ENCODE measurements at regions not wholly inside any gene's neighbourhood (a gene's known extent, or its start where the extent isn't known, plus 50 kb on each side); places are given as distances from the start of the nearest gene placed in this dataset.

DNA sequence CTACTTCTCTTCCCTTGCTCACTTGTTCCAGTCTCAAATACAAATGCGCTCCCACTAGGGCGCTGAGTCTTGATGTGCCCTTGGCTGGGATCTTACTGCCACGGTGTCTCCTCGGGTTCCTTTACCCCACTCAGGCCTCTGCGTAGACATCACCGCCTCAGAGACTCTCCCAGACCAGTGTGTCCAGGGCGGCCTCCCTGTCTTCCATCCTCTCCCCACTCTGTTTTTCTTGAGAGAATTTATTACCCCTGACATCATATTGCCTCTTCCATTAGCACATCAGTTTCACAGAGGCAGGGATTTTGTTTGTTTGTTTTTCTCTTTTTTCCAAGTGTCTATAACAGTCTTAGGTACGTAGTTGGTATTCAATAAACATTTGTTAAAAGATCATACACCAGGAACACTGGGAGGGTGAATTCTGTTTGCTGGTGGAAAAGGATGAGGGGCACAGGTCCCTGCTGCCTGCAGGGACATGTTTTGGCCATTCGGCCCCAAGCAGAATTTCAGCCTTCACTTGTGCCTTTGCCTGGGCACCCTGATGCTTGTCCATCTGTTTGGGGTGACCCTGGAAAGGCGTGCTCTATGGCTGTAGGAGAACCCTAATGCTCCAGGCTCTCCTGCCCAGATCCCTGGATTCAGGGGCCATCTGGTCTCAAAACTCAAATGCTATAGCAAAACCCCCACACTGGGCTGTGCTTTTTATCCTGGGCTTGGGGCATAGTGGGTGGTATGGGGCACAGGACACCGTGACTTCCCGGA, 55.0 kb downstream of the RPL37A start:
- no peak for ATAC-seq (ENCODE audit: insufficient number of reproducible peaks, low FRiP score, low read depth)
- H3K27ac ChIP-seq = peak overlapping the region; percentile 77 to 90

DNA sequence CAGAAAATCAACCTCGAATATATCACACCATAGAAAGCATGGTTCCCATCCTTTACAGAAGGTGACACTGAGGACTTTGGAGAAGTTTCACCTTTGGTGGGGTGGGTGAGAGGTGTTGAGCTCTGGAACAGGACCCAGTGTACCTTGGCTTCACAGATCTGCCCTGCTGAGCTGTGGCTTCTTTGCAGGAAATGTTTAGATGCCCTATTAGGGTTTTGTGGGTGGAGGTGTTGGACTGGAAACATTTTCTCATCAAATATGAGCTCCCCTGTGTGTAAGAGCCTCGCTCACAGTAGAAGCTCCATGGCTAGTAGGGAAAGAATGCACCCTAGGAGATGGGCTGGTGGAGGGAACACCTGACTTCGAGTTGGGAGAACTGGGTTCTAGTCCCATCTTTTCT, 55.6 kb downstream of the RPL37A start:
- Histone ChIP-seq H3K4me3 (no peak overlapping the region), H3K9me3 (no peaks in the 10 kb centered on the region), H3K27ac (peak overlapping the region; percentile 77 to 79), H3K36me3 (no peaks in the 10 kb centered on the region), H3K4me1 (ENCODE audit: control insufficient read depth in 1 of 2, low read depth in 2 of 2) (peaks cover 35 to 97% of the 10 kb centered on the region in 2 donors), H3K27me3 (replicated peaks; ENCODE audit: insufficient read depth) (no peaks in the 10 kb centered on the region)
- TF ChIP-seq, protein P1, sequence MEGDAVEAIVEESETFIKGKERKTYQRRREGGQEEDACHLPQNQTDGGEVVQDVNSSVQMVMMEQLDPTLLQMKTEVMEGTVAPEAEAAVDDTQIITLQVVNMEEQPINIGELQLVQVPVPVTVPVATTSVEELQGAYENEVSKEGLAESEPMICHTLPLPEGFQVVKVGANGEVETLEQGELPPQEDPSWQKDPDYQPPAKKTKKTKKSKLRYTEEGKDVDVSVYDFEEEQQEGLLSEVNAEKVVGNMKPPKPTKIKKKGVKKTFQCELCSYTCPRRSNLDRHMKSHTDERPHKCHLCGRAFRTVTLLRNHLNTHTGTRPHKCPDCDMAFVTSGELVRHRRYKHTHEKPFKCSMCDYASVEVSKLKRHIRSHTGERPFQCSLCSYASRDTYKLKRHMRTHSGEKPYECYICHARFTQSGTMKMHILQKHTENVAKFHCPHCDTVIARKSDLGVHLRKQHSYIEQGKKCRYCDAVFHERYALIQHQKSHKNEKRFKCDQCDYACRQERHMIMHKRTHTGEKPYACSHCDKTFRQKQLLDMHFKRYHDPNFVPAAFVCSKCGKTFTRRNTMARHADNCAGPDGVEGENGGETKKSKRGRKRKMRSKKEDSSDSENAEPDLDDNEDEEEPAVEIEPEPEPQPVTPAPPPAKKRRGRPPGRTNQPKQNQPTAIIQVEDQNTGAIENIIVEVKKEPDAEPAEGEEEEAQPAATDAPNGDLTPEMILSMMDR (IDR thresholded peaks at IDR 0.05) = no peak
- DNase-seq (ENCODE audit: low spot score) (no peak), ATAC-seq (ENCODE audit: insufficient number of reproducible peaks, low FRiP score, low read depth) (no peak)

More for the DNA sequence above, 55.0 kb downstream of the RPL37A start:
- no peaks in the 10 kb centered on the region for H3K9me3 ChIP-seq
- TF ChIP-seq, protein P1 (IDR thresholded peaks at IDR 0.05) = no peak
- no peak for DNase-seq (ENCODE audit: low spot score)
- H3K4me3 ChIP-seq = no peak overlapping the region
- no peaks in the 10 kb centered on the region for H3K36me3 ChIP-seq
- no peaks in the 10 kb centered on the region for H3K27me3 ChIP-seq (replicated peaks; ENCODE audit: insufficient read depth)
- peaks cover 36 to 97% of the 10 kb centered on the region in 2 donors for H3K4me1 ChIP-seq (ENCODE audit: control insufficient read depth in 1 of 2, low read depth in 2 of 2)

DNA sequence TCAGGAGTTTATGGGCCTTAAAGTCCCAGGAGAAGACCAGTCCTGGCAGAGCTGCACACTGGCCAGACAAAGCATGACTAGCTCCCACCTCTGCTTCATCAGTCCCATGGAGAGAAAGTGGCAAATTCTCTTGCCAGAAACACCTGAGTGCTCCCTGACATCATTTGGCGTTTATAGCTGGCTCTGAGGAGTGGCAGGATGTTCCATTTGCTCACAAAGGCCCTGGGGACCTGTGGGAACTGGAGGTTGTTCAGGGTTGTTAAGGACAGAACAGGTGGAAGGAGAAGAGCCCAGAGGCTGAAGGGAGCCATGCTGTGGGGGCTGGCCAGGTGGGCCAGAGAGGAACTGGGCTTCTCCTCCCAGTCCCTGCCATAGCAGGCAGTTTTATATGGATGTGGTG, 56.1 kb downstream of the RPL37A start:
- ATAC-seq (ENCODE audit: insufficient number of reproducible peaks, low FRiP score, low read depth) (no peak), DNase-seq (ENCODE audit: low spot score) (no peak)
- TF ChIP-seq, protein P1 (IDR thresholded peaks at IDR 0.05) = no peak
- no peaks in the 10 kb centered on the region for H3K9me3 ChIP-seq
- peak overlapping the region; percentile 77 to 79 for H3K27ac ChIP-seq
- H3K36me3 ChIP-seq = no peaks in the 10 kb centered on the region
- H3K4me1 ChIP-seq (ENCODE audit: control insufficient read depth in 1 of 2, low read depth in 2 of 2) = peaks cover 35 to 97% of the 10 kb centered on the region in 2 donors
- no peaks in the 10 kb centered on the region for H3K27me3 ChIP-seq (replicated peaks; ENCODE audit: insufficient read depth)
- no peak overlapping the region for H3K4me3 ChIP-seq

DNA sequence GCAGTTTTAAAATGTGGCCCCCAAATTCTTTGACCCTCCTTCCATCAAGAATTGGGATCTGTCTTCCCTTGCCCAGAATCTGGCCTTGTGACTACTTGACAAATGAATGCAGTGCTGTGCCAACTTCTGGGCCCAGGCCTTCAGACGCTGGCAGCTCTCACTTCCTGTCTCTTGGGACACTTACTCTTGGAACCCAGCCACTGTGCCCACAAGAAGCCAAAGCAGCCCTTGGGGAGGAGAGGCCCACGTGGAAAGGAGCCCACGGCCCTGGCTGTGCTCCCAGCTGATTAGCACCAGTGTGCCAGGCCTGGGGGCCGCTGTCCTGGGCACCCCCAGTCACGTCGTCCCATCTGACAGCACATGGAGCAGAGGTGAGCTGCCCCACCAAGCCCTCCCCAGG, 56.6 kb downstream of the RPL37A start:
- H3K9me3 ChIP-seq = no peaks in the 10 kb centered on the region
- no peak overlapping the region for H3K4me3 ChIP-seq
- no peaks in the 10 kb centered on the region for H3K27me3 ChIP-seq (replicated peaks; ENCODE audit: insufficient read depth)
- peak overlapping the region; percentile 77 to 79 for H3K27ac ChIP-seq
- H3K4me1 ChIP-seq (ENCODE audit: control insufficient read depth in 1 of 2, low read depth in 2 of 2) = peaks cover 35 to 94% of the 10 kb centered on the region in 2 donors
- H3K36me3 ChIP-seq = no peaks in the 10 kb centered on the region
- DNase-seq (ENCODE audit: low spot score) (peak; percentile 64), ATAC-seq (ENCODE audit: insufficient number of reproducible peaks, low FRiP score, low read depth) (peak; percentile 69)
- TF ChIP-seq, protein P1 (IDR thresholded peaks at IDR 0.05) = no peak

DNA sequence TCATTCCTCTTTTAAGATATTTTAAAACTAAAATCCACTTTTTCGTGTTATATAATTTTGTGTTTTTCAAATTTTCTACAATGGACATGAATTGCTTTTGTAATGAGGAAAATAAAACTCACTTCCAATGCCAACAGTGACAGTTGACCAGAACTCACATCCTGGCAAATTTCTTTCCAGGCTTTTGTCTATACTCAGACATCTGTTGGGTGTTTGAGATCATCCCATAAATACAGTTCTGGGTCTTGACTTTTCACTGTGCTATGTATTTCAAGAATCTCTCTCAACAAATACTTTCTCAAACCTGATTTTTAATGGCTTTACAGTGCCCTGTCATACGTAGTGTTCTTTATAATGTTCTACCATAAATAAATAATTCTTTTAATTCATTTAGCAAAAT, 57.6 kb downstream of the RPL37A start:
- no peak for ATAC-seq (ENCODE audit: insufficient number of reproducible peaks, low FRiP score, low read depth)
- no peaks in the 10 kb centered on the region for H3K9me3 ChIP-seq
- peak overlapping the region; percentile 55 to 77 for H3K27ac ChIP-seq
- H3K4me3 ChIP-seq = no peak overlapping the region
- peaks cover 38 to 96% of the 10 kb centered on the region in 2 donors for H3K4me1 ChIP-seq (ENCODE audit: control insufficient read depth in 1 of 2, low read depth in 2 of 2)
- H3K36me3 ChIP-seq = no peaks in the 10 kb centered on the region
- TF ChIP-seq, protein P1 (IDR thresholded peaks at IDR 0.05) = no peak
- H3K27me3 ChIP-seq (replicated peaks; ENCODE audit: insufficient read depth) = no peaks in the 10 kb centered on the region
- DNase-seq (ENCODE audit: low spot score) = no peak

Measured in thoracic aorta (tissue), 2 donors.